Suprapubic skin (tissue), 4 donors: ENCODE measurements at regions not wholly inside any gene's neighbourhood (a gene's known extent, or its start where the extent isn't known, plus 50 kb on each side); places are given as distances from the start of the nearest gene placed in this dataset.

ENCODE experiments used
- EP300 ChIP-seq: sonication (generic); formaldehyde crosslinking; IDR thresholded peaks from one replicate; pipeline ENCODE4 v1.6.1; 2017; ENCODE audit warnings: antibody characterized with exemption
- POLR2A ChIP-seq, 2 donors: fragments of 450-650 bp; IDR thresholded peaks; one replicate each; pipeline ENCODE4 v1.6.1; 2017; ENCODE audit warnings: antibody characterized with exemption in 2 of 2, mild to moderate bottlenecking in 2 of 2, moderate library complexity in 2 of 2
- POLR2AphosphoS5 ChIP-seq, 3 donors: sonication (generic); formaldehyde crosslinking; IDR thresholded peaks; one replicate each; pipeline ENCODE4 v1.6.1; 2017; ENCODE audit warnings: antibody characterized with exemption in 3 of 3
- TF ChIP-seq, protein P1 (sequence below), 2 donors: fragments of 200-600 bp in 1 of 2; fragments of 450-650 bp in 1 of 2; sonication (generic) in 1 of 2; IDR thresholded peaks; one replicate each; pipeline ENCODE4 v1.5.1; 2016 to 2019; ENCODE audit warnings: antibody characterized with exemption in 2 of 2, mild to moderate bottlenecking in 1 of 2, moderate library complexity in 1 of 2

DNA sequence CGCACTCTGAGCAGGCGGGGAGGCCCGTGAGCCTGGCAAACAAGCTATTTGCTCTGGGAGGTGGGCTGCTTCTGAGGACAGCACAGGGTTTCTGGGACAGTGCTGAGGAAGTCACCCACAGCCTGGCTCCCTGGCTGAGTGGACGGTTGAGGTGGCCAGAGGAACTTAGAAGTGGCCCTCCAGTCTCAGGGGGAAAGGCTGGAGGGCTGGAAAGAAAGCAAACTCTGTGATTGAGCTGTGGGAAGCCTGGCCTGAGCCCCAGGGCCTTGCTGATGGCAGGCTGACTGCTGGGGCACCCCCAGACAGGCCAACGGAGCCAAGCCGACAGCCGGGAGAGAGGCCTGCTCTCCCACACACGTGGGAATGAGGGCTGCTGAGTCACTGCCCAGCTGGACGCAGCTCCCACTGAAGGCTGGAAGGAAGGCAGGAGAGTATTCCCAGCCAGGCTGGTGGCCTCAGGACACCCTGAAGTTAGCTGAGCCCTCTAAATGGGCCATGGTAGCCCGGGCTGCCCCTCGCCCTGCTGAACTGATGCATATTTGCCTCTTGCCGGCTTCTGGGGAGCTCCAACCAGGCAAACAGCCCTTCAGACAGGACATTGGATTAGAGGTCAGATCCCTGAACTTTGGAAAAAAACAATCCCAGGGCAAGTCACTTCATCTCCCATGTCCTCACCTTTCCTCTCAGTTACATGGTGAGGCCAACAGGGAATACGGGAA lies 98.0 kb upstream of the TLE3 start:
- TF ChIP-seq POLR2A (IDR thresholded peaks at IDR 0.05) (no peak), EP300 (no peak), POLR2AphosphoS5 (IDR thresholded peaks at IDR 0.05) (no peak)
- TF ChIP-seq, protein P1, sequence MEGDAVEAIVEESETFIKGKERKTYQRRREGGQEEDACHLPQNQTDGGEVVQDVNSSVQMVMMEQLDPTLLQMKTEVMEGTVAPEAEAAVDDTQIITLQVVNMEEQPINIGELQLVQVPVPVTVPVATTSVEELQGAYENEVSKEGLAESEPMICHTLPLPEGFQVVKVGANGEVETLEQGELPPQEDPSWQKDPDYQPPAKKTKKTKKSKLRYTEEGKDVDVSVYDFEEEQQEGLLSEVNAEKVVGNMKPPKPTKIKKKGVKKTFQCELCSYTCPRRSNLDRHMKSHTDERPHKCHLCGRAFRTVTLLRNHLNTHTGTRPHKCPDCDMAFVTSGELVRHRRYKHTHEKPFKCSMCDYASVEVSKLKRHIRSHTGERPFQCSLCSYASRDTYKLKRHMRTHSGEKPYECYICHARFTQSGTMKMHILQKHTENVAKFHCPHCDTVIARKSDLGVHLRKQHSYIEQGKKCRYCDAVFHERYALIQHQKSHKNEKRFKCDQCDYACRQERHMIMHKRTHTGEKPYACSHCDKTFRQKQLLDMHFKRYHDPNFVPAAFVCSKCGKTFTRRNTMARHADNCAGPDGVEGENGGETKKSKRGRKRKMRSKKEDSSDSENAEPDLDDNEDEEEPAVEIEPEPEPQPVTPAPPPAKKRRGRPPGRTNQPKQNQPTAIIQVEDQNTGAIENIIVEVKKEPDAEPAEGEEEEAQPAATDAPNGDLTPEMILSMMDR (IDR thresholded peaks at IDR 0.05), result no peak
